ENCODE measurements at regions not wholly inside any gene's neighbourhood (a gene's known extent, or its start where the extent isn't known, plus 50 kb on each side); places are given as distances from the start of the nearest gene placed in this dataset.
"Not testable (repeated sequence)": the region's sequence is repeated elsewhere in the genome, so short reads cannot be mapped to it uniquely, and the experiment has no call there.

DNA sequence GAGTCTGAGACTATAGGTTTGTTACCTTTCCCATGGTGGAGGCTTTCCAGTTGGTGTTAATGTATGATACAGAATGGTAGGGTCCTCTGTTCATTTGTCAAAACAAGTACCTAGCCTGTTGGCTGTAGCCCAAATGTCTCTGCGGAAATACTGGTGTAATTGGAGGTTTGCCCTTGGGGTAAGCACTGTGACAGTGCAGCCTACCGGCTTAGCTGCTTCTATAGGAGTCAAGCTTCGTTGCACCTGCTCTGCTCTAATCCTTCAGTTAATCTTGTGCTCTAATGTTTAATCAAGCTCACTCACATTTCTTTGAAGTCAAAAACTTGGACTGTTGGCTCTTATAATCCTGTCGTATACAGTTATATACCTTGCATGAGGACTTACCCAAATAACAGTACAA, 203.4 kb downstream of the CCNG2 start:
- intact Hi-C loops (cut with DNase I) = no loop called here
- no peaks in the 10 kb centered on the region for H3K9me3 ChIP-seq
- H3K4me1 ChIP-seq = no peaks in the 10 kb centered on the region

DNA sequence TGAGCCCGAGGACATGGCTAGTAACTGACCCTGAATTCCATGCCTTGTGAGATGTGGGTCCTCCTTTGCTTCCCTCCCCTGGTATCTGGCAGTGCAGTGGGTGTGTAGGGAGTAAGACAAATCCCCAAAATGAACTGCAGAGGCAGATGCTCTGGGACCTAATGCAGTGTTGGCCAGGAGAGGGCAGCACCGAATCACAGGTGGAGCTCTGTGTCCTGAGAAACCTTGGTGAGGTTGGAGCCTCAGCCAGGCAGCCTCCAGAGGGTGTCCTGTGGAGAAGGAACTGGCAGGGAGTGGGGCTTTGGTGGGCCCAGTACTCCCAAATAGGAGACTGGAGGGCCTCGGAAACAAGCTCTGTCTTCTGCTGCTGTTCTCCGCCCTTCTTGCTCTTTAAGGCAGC, 209.9 kb downstream of the CCNG2 start:
- intact Hi-C loops (cut with DNase I); H3K27me3 ChIP-seq; H3K9me3 ChIP-seq; DNase-seq (ENCODE audit: extremely low spot score in 2 of 2); H3K4me1 ChIP-seq; H3K36me3 ChIP-seq; H3K27ac ChIP-seq; H3K4me3 ChIP-seq: not testable (repeated sequence)

More for the DNA sequence above, 203.4 kb downstream of the CCNG2 start:
- Histone ChIP-seq H3K27ac (no peak overlapping the region), H3K27me3 (no peaks in the 10 kb centered on the region), H3K36me3 (no peaks in the 10 kb centered on the region), H3K4me3 (no peak overlapping the region)
- TF ChIP-seq POLR2A (IDR thresholded peaks at IDR 0.05) = no peak
- no peak for TF ChIP-seq POLR2AphosphoS5 (IDR thresholded peaks at IDR 0.05; ENCODE audit: insufficient read depth in 1 of 2, low read depth in 1 of 2)
- TF ChIP-seq, protein P1, sequence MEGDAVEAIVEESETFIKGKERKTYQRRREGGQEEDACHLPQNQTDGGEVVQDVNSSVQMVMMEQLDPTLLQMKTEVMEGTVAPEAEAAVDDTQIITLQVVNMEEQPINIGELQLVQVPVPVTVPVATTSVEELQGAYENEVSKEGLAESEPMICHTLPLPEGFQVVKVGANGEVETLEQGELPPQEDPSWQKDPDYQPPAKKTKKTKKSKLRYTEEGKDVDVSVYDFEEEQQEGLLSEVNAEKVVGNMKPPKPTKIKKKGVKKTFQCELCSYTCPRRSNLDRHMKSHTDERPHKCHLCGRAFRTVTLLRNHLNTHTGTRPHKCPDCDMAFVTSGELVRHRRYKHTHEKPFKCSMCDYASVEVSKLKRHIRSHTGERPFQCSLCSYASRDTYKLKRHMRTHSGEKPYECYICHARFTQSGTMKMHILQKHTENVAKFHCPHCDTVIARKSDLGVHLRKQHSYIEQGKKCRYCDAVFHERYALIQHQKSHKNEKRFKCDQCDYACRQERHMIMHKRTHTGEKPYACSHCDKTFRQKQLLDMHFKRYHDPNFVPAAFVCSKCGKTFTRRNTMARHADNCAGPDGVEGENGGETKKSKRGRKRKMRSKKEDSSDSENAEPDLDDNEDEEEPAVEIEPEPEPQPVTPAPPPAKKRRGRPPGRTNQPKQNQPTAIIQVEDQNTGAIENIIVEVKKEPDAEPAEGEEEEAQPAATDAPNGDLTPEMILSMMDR (IDR thresholded peaks at IDR 0.05) = no peak
- no peak for DNase-seq (ENCODE audit: extremely low spot score in 2 of 2)

DNA sequence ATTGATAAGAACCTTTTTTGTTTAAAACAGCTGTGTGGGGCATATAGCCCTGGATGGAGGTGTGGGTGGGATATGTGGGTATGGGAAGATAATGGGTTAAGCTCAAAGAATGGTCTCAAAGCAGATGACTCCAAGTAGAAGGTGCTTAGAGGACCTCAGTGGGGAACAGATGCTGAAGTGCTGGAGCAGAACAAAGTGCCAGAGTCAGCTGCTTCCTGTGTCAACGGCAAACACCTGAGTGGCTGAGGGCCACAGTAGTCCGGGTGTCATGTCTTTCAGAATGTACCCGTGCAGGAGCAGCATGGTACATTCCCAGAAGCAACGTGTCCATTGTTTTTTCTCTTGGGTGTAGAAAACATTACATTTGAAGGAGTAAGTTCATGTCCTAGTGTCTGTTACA, 210.6 kb downstream of the CCNG2 start:
- intact Hi-C loops (cut with DNase I) = no loop called here
- TF ChIP-seq POLR2A (IDR thresholded peaks at IDR 0.05) = no peak
- TF ChIP-seq, protein P1 (IDR thresholded peaks at IDR 0.05) = no peak
- Histone ChIP-seq H3K27me3 (no peaks in the 10 kb centered on the region), H3K9me3 (no peaks in the 10 kb centered on the region), H3K4me3 (no peak overlapping the region), H3K4me1 (no peaks in the 10 kb centered on the region), H3K27ac (no peak overlapping the region), H3K36me3 (no peaks in the 10 kb centered on the region)
- no peak for DNase-seq (ENCODE audit: extremely low spot score in 2 of 2)

DNA sequence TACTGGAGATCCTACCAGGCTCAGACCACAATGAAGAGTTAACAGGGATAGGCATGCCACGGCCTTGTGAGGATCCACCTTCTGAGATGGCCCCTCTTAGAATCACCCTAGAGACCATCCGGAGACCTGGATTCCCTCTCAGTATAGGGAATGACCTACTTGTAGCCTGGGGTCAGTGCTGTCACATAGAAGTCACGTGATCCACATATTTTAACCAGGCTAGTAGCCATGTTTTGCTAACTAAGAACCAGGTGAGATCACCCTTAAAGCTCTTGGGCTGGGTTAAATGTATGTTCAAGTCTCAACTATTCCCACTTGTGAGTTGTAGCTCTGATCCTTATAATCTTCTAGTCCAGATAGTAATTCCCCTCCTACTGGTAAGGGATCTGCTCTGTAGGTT, 215.4 kb downstream of the CCNG2 start:
- H3K4me3 ChIP-seq = no peak overlapping the region
- no peak for TF ChIP-seq POLR2AphosphoS5 (IDR thresholded peaks at IDR 0.05; ENCODE audit: insufficient read depth in 1 of 2, low read depth in 1 of 2)
- TF ChIP-seq POLR2A (IDR thresholded peaks at IDR 0.05) = no peak
- TF ChIP-seq, protein P1 (IDR thresholded peaks at IDR 0.05) = no peak
- H3K27ac ChIP-seq = no peak overlapping the region
- no peaks in the 10 kb centered on the region for H3K9me3 ChIP-seq
- H3K36me3 ChIP-seq = no peaks in the 10 kb centered on the region
- H3K27me3 ChIP-seq = no peaks in the 10 kb centered on the region
- DNase-seq (ENCODE audit: extremely low spot score in 2 of 2) = no peak
- intact Hi-C loops (cut with DNase I) = no loop called here
- no peaks in the 10 kb centered on the region for H3K4me1 ChIP-seq

DNA sequence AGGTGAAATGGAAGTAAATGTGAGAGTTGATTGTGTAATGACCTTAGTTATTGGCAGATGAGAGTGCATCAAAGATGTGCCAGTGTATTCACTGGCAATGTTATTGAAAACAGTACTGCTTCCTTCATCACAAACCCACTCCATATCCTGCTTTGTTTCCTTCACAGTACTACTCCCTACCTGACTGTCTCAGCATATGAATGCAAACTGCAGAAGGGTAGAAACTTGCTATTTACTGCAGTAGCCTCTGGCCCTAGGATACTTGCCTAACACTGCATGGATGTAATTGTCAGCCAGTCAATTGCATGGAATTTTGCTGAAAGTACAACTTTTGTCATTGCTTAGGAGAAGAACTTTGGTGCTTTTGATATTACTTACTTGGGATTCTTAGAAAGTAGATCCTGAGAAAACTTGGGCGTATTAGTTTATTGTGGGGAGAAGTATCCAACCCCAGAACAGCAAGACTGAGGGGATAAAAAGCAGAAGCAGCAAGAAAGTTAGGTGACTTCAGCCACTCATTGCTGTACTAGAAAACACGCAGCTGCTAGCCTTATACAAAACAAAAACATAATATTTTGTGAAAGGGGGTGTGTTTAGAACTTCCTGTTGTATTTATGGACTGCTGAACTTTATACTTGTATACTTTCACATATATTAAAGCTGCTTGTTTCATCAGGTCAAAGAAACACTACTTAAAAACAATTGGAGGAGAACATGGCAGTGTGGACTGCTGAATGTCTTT, 219.0 kb downstream of the CCNG2 start:
- Histone ChIP-seq H3K36me3 (no peaks in the 10 kb centered on the region), H3K27ac (no peak overlapping the region), H3K9me3 (no peaks in the 10 kb centered on the region), H3K4me3 (no peak overlapping the region), H3K27me3 (no peaks in the 10 kb centered on the region), H3K4me1 (no peaks in the 10 kb centered on the region)
- DNase-seq (ENCODE audit: extremely low spot score in 2 of 2) = no peak
- TF ChIP-seq, protein P1 (IDR thresholded peaks at IDR 0.05) = no peak
- no peak for TF ChIP-seq POLR2AphosphoS5 (IDR thresholded peaks at IDR 0.05; ENCODE audit: insufficient read depth in 1 of 2, low read depth in 1 of 2)
- no peak for TF ChIP-seq POLR2A (IDR thresholded peaks at IDR 0.05)
- intact Hi-C loops (cut with DNase I) = no loop called here

Measured in vagina (tissue), 2 donors.